ENCODE measurements at regions not wholly inside any gene's neighbourhood (a gene's known extent, or its start where the extent isn't known, plus 50 kb on each side); places are given as distances from the start of the nearest gene placed in this dataset.

GRCh38 chr1:148309940-148310500, 157.9 kb upstream of the NBPF11 start:
- Histone ChIP-seq H3K79me2 (ENCODE audit: insufficient read depth, low read length) (no peaks in the 10 kb centered on the region), H4K20me1 (ENCODE audit: insufficient read depth, low read length) (no peaks in the 10 kb centered on the region), H3K4me1 (ENCODE audit: insufficient read depth, low read length) (no peaks in the 10 kb centered on the region), H3K4me3 (replicated peaks in 1 of 3; ENCODE audit: insufficient read depth in 1 of 3, low read depth in 2 of 3, low read length in 3 of 3) (no peak overlapping the region), H2AFZ (ENCODE audit: low read length) (no peak overlapping the region), H3K4me2 (ENCODE audit: low read depth, low read length) (no peak overlapping the region), H3K9me3 (ENCODE audit: low read length) (no peaks in the 10 kb centered on the region), H3K36me3 (replicated peaks in 1 of 2; ENCODE audit: control insufficient read depth in 1 of 2, insufficient read depth in 2 of 2, low read length in 2 of 2) (no peaks in the 10 kb centered on the region), H3K27ac (ENCODE audit: extremely low read length, insufficient read depth, low read length) (no peak overlapping the region), H3K27me3 (ENCODE audit: control insufficient read depth in 1 of 2, insufficient read depth in 2 of 2, low read length in 2 of 2) (peaks cover 1 to 10% of the 10 kb centered on the region in 2 experiments; a peak in 3 of 5 replicates), H3K9ac (ENCODE audit: insufficient read depth, low read depth, low read length) (no peak overlapping the region)
- TF ChIP-seq ARNT2 (CRISPR knock-in tag; IDR thresholded peaks at IDR 0.05; ENCODE audit: low read depth) = no peak
- no peak for TF ChIP-seq MED1 (CRISPR knock-in tag; IDR thresholded peaks at IDR 0.05)
- no peak for TF ChIP-seq FOSL1 (CRISPR knock-in tag; IDR thresholded peaks at IDR 0.05; ENCODE audit: borderline replicate concordance)
- FAIRE-seq = no peak
- CTCF ChIA-PET (ENCODE audit: low intra/inter-chr PET ratio, low total read pairs) = no interaction called here
- BruUV-seq (replicated peaks) = no TSS peak
- intact Hi-C loops (cut with micrococcal nuclease; ENCODE audit: unreplicated experiment) = no loop called here
- WGBS (ENCODE audit: low lambda C conversion rate) = 68% methylated on average over 32 of the region's 37 CpGs
- POLR2A ChIA-PET = no interaction called here
- in situ Hi-C loops (cut with HindIII; ENCODE audit: extremely low pct_ligation_motif_present, low pct_unique_long_range_greater_than_20kb) = no loop called here
- no peak for ATAC-seq
- no peak for DNase-seq (ENCODE audit: low spot score)

- Histone ChIP-seq H3K27me3 (ENCODE audit: control insufficient read depth in 1 of 2, insufficient read depth in 2 of 2, low read length in 2 of 2) (peaks cover 1 to 10% of the 10 kb centered on the region in 2 experiments; a peak in 3 of 5 replicates), H3K9me3 (ENCODE audit: low read length) (no peaks in the 10 kb centered on the region), H3K4me3 (replicated peaks in 1 of 3; ENCODE audit: insufficient read depth in 1 of 3, low read depth in 2 of 3, low read length in 3 of 3) (no peak overlapping the region), H3K4me1 (ENCODE audit: insufficient read depth, low read length) (no peaks in the 10 kb centered on the region), H3K4me2 (ENCODE audit: low read depth, low read length) (no peak overlapping the region), H2AFZ (ENCODE audit: low read length) (no peak overlapping the region), H4K20me1 (ENCODE audit: insufficient read depth, low read length) (no peaks in the 10 kb centered on the region), H3K9ac (ENCODE audit: insufficient read depth, low read depth, low read length) (no peak overlapping the region), H3K27ac (ENCODE audit: extremely low read length, insufficient read depth, low read length) (no peak overlapping the region), H3K79me2 (ENCODE audit: insufficient read depth, low read length) (no peaks in the 10 kb centered on the region), H3K36me3 (replicated peaks in 1 of 2; ENCODE audit: control insufficient read depth in 1 of 2, insufficient read depth in 2 of 2, low read length in 2 of 2) (no peaks in the 10 kb centered on the region)
- ChIA-PET CTCF (ENCODE audit: low intra/inter-chr PET ratio, low total read pairs) (no interaction called here), POLR2A (no interaction called here)
- no peak for ATAC-seq
- WGBS (ENCODE audit: low lambda C conversion rate) = 79% methylated on average over 11 of the region's 14 CpGs
- in situ Hi-C loops (cut with HindIII; ENCODE audit: extremely low pct_ligation_motif_present, low pct_unique_long_range_greater_than_20kb) = no loop called here
- intact Hi-C loops (cut with micrococcal nuclease; ENCODE audit: unreplicated experiment) = no loop called here
- no peak for DNase-seq (ENCODE audit: low spot score)
- no TSS peak for BruUV-seq (replicated peaks)
- no peak for FAIRE-seq
- no peak for TF ChIP-seq ZNF30 (CRISPR knock-in tag; IDR thresholded peaks at IDR 0.05)
- TF ChIP-seq ZNF558 (CRISPR knock-in tag; IDR thresholded peaks at IDR 0.05; ENCODE audit: borderline replicate concordance) = no peak
- no peak for TF ChIP-seq PLRG1 (conservative IDR thresholded peaks at IDR 0.05)
- TF ChIP-seq ZXDC (CRISPR knock-in tag; IDR thresholded peaks at IDR 0.05) = no peak
- TF ChIP-seq, protein P1, sequence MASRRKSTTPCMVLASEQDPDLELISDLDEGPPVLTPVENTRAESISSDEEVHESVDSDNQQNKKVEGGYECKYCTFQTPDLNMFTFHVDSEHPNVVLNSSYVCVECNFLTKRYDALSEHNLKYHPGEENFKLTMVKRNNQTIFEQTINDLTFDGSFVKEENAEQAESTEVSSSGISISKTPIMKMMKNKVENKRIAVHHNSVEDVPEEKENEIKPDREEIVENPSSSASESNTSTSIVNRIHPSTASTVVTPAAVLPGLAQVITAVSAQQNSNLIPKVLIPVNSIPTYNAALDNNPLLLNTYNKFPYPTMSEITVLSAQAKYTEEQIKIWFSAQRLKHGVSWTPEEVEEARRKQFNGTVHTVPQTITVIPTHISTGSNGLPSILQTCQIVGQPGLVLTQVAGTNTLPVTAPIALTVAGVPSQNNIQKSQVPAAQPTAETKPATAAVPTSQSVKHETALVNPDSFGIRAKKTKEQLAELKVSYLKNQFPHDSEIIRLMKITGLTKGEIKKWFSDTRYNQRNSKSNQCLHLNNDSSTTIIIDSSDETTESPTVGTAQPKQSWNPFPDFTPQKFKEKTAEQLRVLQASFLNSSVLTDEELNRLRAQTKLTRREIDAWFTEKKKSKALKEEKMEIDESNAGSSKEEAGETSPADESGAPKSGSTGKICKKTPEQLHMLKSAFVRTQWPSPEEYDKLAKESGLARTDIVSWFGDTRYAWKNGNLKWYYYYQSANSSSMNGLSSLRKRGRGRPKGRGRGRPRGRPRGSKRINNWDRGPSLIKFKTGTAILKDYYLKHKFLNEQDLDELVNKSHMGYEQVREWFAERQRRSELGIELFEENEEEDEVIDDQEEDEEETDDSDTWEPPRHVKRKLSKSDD (CRISPR knock-in tag; IDR thresholded peaks at IDR 0.05; ENCODE audit: low read depth) = no peak
- no peak for TF ChIP-seq EED (CRISPR knock-in tag; IDR thresholded peaks at IDR 0.05)
- TF ChIP-seq NCOA2 (CRISPR knock-in tag; IDR thresholded peaks at IDR 0.05) = no peak
- no peak for TF ChIP-seq CBX1 (IDR thresholded peaks at IDR 0.05; ENCODE audit: low read depth)
- no peak for TF ChIP-seq ZNF557 (CRISPR knock-in tag; IDR thresholded peaks at IDR 0.05)
- no peak for TF ChIP-seq KLF9 (CRISPR knock-in tag; IDR thresholded peaks at IDR 0.05; ENCODE audit: low read depth)
- TF ChIP-seq CCDC6 (CRISPR knock-in tag; IDR thresholded peaks at IDR 0.05) = no peak
- TF ChIP-seq STAT5B (CRISPR knock-in tag; IDR thresholded peaks at IDR 0.05) = no peak
These were observed 156.9 kb upstream of the NBPF11 start for GRCh38 chr1:148308832-148309458.
